Esophagus squamous epithelium (tissue), 4 donors: ENCODE measurements at regions not wholly inside any gene's neighbourhood (a gene's known extent, or its start where the extent isn't known, plus 50 kb on each side); places are given as distances from the start of the nearest gene placed in this dataset.

Source experiments
- POLR2A ChIP-seq, 4 donors: fragments of 450-650 bp; IDR thresholded peaks; one replicate each; pipeline ENCODE4 v1.6.1; 2017; ENCODE audit warnings: antibody characterized with exemption in 4 of 4, mild to moderate bottlenecking in 4 of 4, moderate library complexity in 3 of 4
- TF ChIP-seq, protein P1 (sequence below), 6 experiments: fragments of 450-650 bp in 4 of 6; fragments of 200-600 bp in 2 of 6; sonication (generic) in 2 of 6; IDR thresholded peaks; one replicate each; pipeline ENCODE4 v1.5.1; 2016 to 2019; ENCODE audit warnings: antibody characterized with exemption in 6 of 6, mild to moderate bottlenecking in 4 of 6, moderate library complexity in 4 of 6

DNA sequence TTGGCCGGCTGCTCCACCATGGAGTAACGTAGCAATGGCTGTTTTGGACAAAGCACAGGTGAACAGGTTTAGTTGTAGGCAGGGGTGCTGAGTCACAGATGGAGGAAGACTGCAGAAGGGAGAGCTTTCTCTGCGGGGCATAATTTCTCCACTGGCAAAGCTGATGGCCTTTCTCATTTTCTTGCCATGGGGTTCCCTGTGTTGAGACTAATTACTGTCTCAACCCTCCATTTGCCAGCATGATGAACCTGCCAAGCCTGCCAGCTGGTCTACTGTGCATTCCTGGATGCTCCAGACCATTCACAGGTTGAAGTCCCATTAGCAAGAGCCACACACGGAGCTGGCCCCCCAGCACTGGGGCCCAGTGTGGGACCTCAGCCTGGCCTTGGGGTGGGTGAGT lies 202.4 kb downstream of the BARX2 start:
- TF ChIP-seq, protein P1, sequence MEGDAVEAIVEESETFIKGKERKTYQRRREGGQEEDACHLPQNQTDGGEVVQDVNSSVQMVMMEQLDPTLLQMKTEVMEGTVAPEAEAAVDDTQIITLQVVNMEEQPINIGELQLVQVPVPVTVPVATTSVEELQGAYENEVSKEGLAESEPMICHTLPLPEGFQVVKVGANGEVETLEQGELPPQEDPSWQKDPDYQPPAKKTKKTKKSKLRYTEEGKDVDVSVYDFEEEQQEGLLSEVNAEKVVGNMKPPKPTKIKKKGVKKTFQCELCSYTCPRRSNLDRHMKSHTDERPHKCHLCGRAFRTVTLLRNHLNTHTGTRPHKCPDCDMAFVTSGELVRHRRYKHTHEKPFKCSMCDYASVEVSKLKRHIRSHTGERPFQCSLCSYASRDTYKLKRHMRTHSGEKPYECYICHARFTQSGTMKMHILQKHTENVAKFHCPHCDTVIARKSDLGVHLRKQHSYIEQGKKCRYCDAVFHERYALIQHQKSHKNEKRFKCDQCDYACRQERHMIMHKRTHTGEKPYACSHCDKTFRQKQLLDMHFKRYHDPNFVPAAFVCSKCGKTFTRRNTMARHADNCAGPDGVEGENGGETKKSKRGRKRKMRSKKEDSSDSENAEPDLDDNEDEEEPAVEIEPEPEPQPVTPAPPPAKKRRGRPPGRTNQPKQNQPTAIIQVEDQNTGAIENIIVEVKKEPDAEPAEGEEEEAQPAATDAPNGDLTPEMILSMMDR (IDR thresholded peaks at IDR 0.05): no peak
- no peak for TF ChIP-seq POLR2A (IDR thresholded peaks at IDR 0.05)
